ENCODE measurements at regions not wholly inside any gene's neighbourhood (a gene's known extent, or its start where the extent isn't known, plus 50 kb on each side); places are given as distances from the start of the nearest gene placed in this dataset.

DNA sequence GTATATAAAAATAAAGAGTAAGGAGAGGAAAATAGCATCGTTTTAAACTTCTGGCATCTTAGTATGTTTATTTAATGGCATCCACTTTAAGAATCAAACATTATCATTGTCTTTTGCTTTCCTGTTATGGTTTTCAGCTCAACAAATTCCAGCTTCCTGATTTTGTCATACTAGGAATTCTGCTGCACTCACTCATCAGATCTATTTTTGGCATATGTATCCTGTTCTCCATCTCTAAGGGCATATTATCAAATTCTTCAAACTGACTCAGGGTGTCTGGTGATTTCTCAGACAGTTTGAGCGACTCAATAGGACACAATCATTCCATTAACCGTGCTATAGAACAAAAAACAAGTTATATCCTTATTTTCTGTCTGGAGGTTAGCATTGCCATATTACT, 248.5 kb upstream of the DIAPH2 start:
- Histone ChIP-seq H3K27ac (peak overlapping the region; percentile 30 to 63), H3K9me3 (no peaks in the 10 kb centered on the region), H3K36me3 (no peaks in the 10 kb centered on the region), H3K4me1 (peaks cover 0 to 3% of the 10 kb centered on the region in 2 donors), H3K4me3 (no peak overlapping the region), H3K27me3 (no peaks in the 10 kb centered on the region)
- intact Hi-C loops (cut with DNase I): loop anchor here (10.0 kb wide), 1 partner anchor 119 kb away; no protein-coding TSS in a partner anchor
- no peak for DNase-seq (ENCODE audit: low spot score in 2 of 2)
- TF ChIP-seq, protein P1, sequence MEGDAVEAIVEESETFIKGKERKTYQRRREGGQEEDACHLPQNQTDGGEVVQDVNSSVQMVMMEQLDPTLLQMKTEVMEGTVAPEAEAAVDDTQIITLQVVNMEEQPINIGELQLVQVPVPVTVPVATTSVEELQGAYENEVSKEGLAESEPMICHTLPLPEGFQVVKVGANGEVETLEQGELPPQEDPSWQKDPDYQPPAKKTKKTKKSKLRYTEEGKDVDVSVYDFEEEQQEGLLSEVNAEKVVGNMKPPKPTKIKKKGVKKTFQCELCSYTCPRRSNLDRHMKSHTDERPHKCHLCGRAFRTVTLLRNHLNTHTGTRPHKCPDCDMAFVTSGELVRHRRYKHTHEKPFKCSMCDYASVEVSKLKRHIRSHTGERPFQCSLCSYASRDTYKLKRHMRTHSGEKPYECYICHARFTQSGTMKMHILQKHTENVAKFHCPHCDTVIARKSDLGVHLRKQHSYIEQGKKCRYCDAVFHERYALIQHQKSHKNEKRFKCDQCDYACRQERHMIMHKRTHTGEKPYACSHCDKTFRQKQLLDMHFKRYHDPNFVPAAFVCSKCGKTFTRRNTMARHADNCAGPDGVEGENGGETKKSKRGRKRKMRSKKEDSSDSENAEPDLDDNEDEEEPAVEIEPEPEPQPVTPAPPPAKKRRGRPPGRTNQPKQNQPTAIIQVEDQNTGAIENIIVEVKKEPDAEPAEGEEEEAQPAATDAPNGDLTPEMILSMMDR (IDR thresholded peaks at IDR 0.05): no peak

DNA sequence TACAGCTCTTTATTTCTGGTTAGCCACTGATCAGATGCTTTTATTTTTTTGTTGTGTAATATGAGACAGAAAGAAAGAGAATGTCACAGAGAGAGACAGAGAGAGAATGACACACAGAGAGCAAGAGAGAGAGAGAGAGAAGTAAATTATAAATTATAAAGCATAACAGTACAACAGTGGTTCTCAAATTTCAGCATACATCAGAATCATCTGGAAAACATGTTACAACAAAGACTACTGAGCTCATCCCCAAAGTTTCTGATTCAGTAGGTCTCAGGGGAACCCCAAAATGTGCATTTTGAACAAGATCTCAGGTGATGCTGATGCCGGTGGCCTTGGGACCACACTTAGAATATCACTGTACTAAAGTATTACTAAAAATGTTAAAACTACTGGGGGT, 245.8 kb upstream of the DIAPH2 start:
- no peaks in the 10 kb centered on the region for H3K27me3 ChIP-seq
- DNase-seq (ENCODE audit: low spot score in 2 of 2): no peak
- intact Hi-C loops (cut with DNase I): loop anchor here (10.0 kb wide), 1 partner anchor 116 kb away; no protein-coding TSS in a partner anchor
- H3K36me3 ChIP-seq: no peaks in the 10 kb centered on the region
- TF ChIP-seq, protein P1 (IDR thresholded peaks at IDR 0.05): no peak
- H3K4me1 ChIP-seq: peaks cover 0 to 3% of the 10 kb centered on the region in 2 donors
- H3K27ac ChIP-seq: no peak overlapping the region
- H3K4me3 ChIP-seq: no peak overlapping the region
- H3K9me3 ChIP-seq: no peaks in the 10 kb centered on the region

DNA sequence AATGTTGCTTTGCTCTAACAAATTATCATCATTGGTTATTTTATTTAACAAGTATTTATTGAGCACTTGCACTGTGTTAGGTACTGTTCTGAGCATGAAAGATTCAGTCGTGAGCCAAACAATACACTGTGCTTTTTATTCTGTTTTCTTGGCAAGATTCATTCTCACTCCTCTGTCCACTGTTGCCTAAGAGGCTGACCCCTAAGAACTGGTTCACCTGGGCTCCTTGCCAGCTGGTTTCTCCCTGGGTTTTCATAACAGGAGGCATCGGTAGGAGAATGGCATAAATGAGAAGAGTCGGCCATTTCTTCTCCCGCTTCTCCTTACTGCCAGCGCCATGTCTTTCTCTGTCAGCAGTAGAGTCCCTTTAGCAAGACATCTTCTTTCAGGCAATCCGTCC, 243.7 kb upstream of the DIAPH2 start:
- TF ChIP-seq, protein P1 (IDR thresholded peaks at IDR 0.05): no peak
- H3K27me3 ChIP-seq: no peaks in the 10 kb centered on the region

DNA sequence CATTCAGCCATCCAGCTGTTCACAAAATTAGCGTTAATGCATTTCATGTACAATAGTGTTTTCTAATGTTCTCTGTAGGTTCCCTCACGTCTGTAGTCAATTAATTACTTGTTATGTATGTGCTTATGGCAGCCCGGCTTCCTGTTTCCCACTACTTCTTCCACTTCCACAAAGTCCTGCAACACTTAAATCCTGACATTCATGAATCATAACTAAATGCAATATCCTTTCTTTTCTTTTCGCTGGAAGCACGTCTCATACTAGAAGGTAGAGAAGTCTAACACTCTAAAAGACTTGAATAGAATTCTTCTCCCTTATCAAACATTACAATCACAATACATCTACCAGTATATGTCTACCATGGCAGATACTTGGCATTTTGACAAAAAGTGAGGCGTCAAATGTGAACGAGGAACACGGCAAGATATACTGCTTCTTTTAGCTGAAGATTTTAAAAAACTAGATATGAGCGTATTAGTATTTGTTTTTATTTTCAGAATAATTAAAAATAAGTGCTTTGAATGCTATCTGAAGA, 239.0 kb upstream of the DIAPH2 start:
- TF ChIP-seq, protein P1 (IDR thresholded peaks at IDR 0.05): no peak

More for the DNA sequence above, 243.7 kb upstream of the DIAPH2 start:
- DNase-seq (ENCODE audit: low spot score in 2 of 2): no peak
- Histone ChIP-seq H3K4me3 (no peak overlapping the region), H3K27ac (no peak overlapping the region), H3K9me3 (no peaks in the 10 kb centered on the region), H3K36me3 (no peaks in the 10 kb centered on the region), H3K4me1 (no peaks in the 10 kb centered on the region)
- intact Hi-C loops (cut with DNase I): no loop called here

DNA sequence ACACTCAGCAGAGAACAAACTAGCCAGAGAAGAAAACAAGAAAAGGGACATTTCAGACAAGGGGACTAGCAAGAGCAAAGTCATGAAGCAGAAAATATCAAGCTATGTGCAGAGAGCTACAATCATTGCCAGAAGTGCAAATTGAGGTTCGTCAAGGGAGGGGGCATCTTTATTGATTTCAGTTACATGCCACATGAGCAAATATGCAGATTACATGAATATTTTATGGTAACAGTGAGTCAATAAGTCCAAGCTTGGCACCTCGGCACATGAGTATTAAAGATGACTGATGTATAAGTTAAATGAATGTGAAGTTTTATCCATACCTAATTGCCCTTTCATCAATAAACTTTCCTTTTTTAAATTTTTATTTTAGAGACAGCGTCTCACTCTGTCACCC, 238.1 kb upstream of the DIAPH2 start:
- intact Hi-C loops (cut with DNase I): no loop called here
- H3K27ac ChIP-seq: no peak overlapping the region
- no peaks in the 10 kb centered on the region for H3K36me3 ChIP-seq
- H3K27me3 ChIP-seq: no peaks in the 10 kb centered on the region
- DNase-seq (ENCODE audit: low spot score in 2 of 2): no peak
- TF ChIP-seq, protein P1 (IDR thresholded peaks at IDR 0.05): no peak
- no peaks in the 10 kb centered on the region for H3K9me3 ChIP-seq
- H3K4me3 ChIP-seq: no peak overlapping the region
- H3K4me1 ChIP-seq: no peaks in the 10 kb centered on the region

More for the DNA sequence above, 239.0 kb upstream of the DIAPH2 start:
- intact Hi-C loops (cut with DNase I): no loop called here
- Histone ChIP-seq H3K27ac (no peak overlapping the region), H3K4me3 (no peak overlapping the region), H3K36me3 (no peaks in the 10 kb centered on the region), H3K4me1 (no peaks in the 10 kb centered on the region), H3K9me3 (no peaks in the 10 kb centered on the region), H3K27me3 (no peaks in the 10 kb centered on the region)
- no peak for DNase-seq (ENCODE audit: low spot score in 2 of 2)

DNA sequence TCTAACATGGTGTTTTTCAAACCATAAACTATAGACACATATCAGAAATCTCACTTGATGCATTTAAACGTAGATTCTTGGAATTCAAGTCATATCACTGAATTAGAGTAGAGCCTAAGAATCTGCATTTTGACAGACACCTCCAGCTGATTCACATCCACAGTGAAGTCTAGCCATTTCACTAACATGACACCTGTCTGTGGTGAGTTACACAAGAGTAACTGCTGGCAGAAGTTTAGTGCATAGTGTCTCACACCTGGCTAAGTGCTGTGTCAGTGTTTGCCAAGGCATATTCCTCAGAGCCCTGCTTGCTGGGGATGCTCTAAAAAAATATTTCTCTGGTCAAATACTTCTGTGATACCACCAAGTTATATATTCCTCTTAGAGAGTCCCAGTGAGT, 237.5 kb upstream of the DIAPH2 start:
- no peaks in the 10 kb centered on the region for H3K27me3 ChIP-seq
- no peaks in the 10 kb centered on the region for H3K9me3 ChIP-seq
- TF ChIP-seq, protein P1 (IDR thresholded peaks at IDR 0.05): no peak
- intact Hi-C loops (cut with DNase I): no loop called here
- no peak for DNase-seq (ENCODE audit: low spot score in 2 of 2)
- H3K4me1 ChIP-seq: no peaks in the 10 kb centered on the region
- no peaks in the 10 kb centered on the region for H3K36me3 ChIP-seq
- H3K27ac ChIP-seq: no peak overlapping the region
- no peak overlapping the region for H3K4me3 ChIP-seq
